ENCODE measurements at regions not wholly inside any gene's neighbourhood (a gene's known extent, or its start where the extent isn't known, plus 50 kb on each side); places are given as distances from the start of the nearest gene placed in this dataset.

DNA sequence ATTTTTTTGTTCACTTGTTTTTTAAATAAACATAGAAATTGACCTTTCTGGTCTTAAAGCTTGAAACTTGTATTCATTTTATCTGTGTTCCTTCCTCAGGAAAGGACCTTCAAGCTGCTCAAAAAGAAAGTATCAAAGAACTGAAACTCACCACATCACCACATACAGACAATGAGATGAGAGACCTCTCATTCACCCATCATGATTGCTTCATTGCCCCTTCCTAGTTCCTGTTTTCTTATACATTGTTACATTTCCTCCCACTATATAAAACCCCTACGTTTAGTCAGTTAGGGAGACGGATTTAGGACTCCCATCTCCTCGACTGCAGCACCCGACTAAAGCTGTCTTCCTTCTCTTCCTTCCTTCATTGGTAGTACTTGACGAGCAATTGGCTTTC, 180.5 kb upstream of the OPRM1 start:
- TF ChIP-seq POLR2A (IDR thresholded peaks at IDR 0.05; ENCODE audit: low read depth, low read length), result no peak
- TF ChIP-seq POLR2AphosphoS5 (IDR thresholded peaks at IDR 0.05; ENCODE audit: low read depth, low read length), result no peak

Data from GM12892 (cell line).